GM18909 (cell line): ENCODE measurements at regions not wholly inside any gene's neighbourhood (a gene's known extent, or its start where the extent isn't known, plus 50 kb on each side); places are given as distances from the start of the nearest gene placed in this dataset.

Experiments used
- ATAC-seq: cut with Tn5 transposase; IDR thresholded peaks from one replicate; pipeline ENCODE4 v1.9.1; 2021; ENCODE audit warnings: mild to moderate bottlenecking; ENCODE audit not compliant: unreplicated experiment, poor library complexity

GRCh38 chr2:16152928-16153753 lies 212.8 kb downstream of the MYCN start:
- no peak for ATAC-seq

- no peak for ATAC-seq
Measured at GRCh38 chr2:16152071-16152927, 211.9 kb downstream of the MYCN start.

- ATAC-seq = no peak
Measured at GRCh38 chr2:16151651-16152050, 211.3 kb downstream of the MYCN start.

GRCh38 chr2:16151281-16151570 lies 210.9 kb downstream of the MYCN start:
- ATAC-seq = no peak

GRCh38 chr2:16150456-16151280 lies 210.3 kb downstream of the MYCN start:
- ATAC-seq = no peak

GRCh38 chr2:16149349-16150243 lies 209.2 kb downstream of the MYCN start:
- ATAC-seq = no peak

- ATAC-seq = no peak
Measured at GRCh38 chr2:16148632-16149348, 208.4 kb downstream of the MYCN start.

- no peak for ATAC-seq
Measured at GRCh38 chr2:16142383-16143361, 202.3 kb downstream of the MYCN start.

GRCh38 chr2:16141641-16141921 lies 201.2 kb downstream of the MYCN start:
- no peak for ATAC-seq

- no peak for ATAC-seq
Measured at GRCh38 chr2:16140771-16141640, 200.7 kb downstream of the MYCN start.

GRCh38 chr2:16139663-16140615 lies 199.6 kb downstream of the MYCN start:
- ATAC-seq = no peak

GRCh38 chr2:16138811-16139662 lies 198.7 kb downstream of the MYCN start:
- ATAC-seq = no peak

GRCh38 chr2:16137080-16137755 lies 196.9 kb downstream of the MYCN start:
- ATAC-seq = no peak

- no peak for ATAC-seq
Measured at GRCh38 chr2:16136461-16137035, 196.2 kb downstream of the MYCN start.
